GM18951 (cell line): ENCODE measurements at regions not wholly inside any gene's neighbourhood (a gene's known extent, or its start where the extent isn't known, plus 50 kb on each side); places are given as distances from the start of the nearest gene placed in this dataset.

Experiments used
- POLR2A ChIP-seq: IDR thresholded peaks from 4 replicates; pipeline ENCODE4 v1.6.1; 2011; ENCODE audit warnings: mild to moderate bottlenecking; ENCODE audit not compliant: insufficient read length, insufficient read depth; ENCODE audit errors: extremely low read depth
- in situ Hi-C: fragments of 300-500 bp; cut with MboI; formaldehyde crosslinking; loops from one replicate; pipeline ENCODE4 v1.12.0; 2022; ENCODE audit warnings: low sequenced_read_pairs, mixed read lengths, inconsistent platforms; ENCODE audit not compliant: unreplicated experiment

GRCh38 chr7:41814888-41815287, 112.0 kb upstream of the INHBA start:
- in situ Hi-C loops: no loop called here
- no peak for TF ChIP-seq POLR2A

- in situ Hi-C loops: no loop called here
- no peak for TF ChIP-seq POLR2A
These were observed 110.4 kb upstream of the INHBA start for GRCh38 chr7:41813286-41813685.

GRCh38 chr7:41811941-41812340, 109.1 kb upstream of the INHBA start:
- TF ChIP-seq POLR2A: no peak
- in situ Hi-C loops: no loop called here

DNA sequence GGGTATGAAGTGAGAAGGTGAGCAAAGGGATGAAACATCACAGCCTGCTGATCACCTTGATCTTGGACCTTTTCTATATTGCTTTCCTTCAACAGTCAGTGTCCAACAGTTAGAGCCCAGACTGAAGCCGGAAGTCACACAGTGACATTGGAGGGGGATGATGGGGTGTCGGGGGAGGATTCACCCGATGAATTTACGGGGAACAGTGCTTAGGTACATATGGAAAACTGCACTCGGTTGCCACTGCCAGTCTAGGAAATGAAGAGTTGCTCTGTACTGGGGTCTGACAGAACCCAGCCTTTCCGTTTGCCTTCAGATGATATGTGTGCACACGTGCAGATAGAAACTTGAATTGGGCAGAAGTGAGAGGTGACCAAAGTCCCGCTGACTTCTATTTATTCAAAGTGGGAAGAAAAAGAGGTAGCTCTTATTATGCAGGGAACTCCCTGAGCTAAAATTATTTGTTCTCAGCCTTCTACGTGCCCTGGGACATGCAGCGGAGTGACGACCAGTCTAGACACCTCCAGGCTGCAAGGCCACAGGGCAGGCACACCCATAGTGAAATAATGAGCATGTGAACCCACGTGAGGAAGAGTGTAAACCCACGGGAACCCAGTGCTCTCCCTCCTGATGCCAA, 107.2 kb upstream of the INHBA start:
- TF ChIP-seq POLR2A: no peak
- in situ Hi-C loops: no loop called here

DNA sequence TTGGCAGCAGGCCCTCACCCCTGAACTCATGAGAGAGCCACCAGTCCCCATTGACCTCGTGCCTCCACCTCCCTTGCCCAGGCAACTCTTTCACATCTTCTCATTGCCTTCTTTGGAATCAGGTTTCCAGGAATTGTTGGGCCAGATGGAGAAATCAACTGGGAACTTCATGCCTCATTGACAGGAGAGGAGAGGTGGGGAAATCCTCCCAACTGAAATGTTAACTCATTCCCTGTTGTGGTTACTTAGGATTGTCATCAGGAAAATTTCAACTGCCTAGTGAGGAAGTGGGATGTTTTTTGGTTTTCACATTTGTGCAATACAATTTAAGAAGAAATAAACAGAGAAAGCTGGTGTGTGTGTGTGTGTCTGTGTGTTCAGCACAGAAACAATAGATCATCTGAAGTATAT, 106.6 kb upstream of the INHBA start:
- in situ Hi-C loops: no loop called here
- TF ChIP-seq POLR2A: no peak

GRCh38 chr7:41809116-41809515, 106.2 kb upstream of the INHBA start:
- in situ Hi-C loops: no loop called here
- TF ChIP-seq POLR2A: no peak

DNA sequence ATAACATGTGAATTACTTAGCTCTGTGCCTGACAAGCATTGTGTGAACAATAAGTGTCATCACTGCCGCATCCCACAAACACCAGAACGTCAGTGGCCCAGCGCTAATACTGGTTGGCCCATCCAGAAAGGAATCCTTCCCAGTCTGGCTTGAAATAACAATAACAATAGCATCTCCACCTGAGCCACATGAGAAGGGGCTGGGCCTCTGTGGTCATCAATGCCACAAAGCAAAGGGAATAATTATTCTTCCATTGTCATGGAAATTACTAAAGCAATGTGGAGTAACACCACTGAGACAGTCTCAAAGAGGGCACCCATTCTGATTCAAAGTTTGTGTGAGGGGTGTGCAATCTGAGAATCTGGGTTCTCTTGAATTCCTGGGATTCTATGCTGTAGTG, 105.7 kb upstream of the INHBA start:
- in situ Hi-C loops: no loop called here
- TF ChIP-seq POLR2A: no peak

- in situ Hi-C loops: no loop called here
- TF ChIP-seq POLR2A: no peak
These were observed 100.7 kb upstream of the INHBA start for GRCh38 chr7:41803569-41803968.

DNA sequence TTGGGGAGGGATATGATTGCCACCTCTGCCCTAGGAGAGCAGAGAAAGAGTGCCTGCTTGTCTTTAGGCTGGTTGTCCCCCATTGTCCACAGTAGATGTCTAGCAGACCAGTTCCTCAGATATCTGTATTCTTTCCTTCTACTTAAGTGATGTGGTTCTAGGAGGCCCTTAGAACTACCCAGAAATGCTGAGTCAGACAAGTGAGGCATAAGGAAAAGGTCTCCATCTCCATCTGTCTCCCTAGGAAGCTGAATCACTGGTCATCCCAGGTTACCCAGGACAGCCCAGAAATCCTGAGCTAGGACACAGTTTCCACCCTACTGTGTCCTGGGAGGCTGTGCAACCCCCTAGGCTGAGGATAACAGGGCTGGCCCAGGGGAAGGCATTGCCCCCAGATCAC, 93.4 kb upstream of the INHBA start:
- in situ Hi-C loops: no loop called here
- TF ChIP-seq POLR2A: no peak

GRCh38 chr7:41795276-41795833, 92.5 kb upstream of the INHBA start:
- no peak for TF ChIP-seq POLR2A
- in situ Hi-C loops: no loop called here

DNA sequence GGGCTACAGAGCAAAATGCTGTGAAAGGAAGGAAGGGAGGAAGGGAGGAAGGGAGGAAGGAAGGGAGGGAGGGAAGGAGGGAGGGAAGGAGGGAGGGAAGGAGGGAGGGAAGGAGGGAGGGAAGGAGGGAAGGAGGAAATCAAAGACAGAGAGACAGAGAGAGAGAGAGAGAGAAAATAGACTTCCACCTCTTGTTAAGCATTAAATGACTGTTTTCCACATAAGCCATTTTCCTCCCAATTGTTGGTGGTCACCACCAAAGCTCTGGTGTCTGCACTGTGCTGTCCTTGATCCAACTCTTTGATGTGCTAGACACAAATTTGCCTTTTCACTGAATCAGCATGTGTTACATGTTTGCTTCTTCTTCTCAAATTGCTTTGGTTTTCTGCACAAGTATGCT, 90.7 kb upstream of the INHBA start:
- in situ Hi-C loops: no loop called here
- TF ChIP-seq POLR2A: no peak

- no peak for TF ChIP-seq POLR2A
- in situ Hi-C loops: no loop called here
These were observed 89.2 kb upstream of the INHBA start for GRCh38 chr7:41792120-41792519.

- TF ChIP-seq POLR2A: no peak
- in situ Hi-C loops: no loop called here
These were observed 85.7 kb upstream of the INHBA start for GRCh38 chr7:41788556-41788955.

- in situ Hi-C loops: no loop called here
- no peak for TF ChIP-seq POLR2A
These were observed 84.9 kb upstream of the INHBA start for GRCh38 chr7:41787651-41788350.
